HCEC 1CT (cell line): ENCODE measurements at regions not wholly inside any gene's neighbourhood (a gene's known extent, or its start where the extent isn't known, plus 50 kb on each side); places are given as distances from the start of the nearest gene placed in this dataset.

Source experiments
- DNase-seq: peaks from one replicate; pipeline ENCODE4 v3.0.0-alpha.2; 2017

- DNase-seq: no peak
Observed at GRCh38 chr5:56585999-56586691, 229.2 kb upstream of the MAP3K1 start.

DNA sequence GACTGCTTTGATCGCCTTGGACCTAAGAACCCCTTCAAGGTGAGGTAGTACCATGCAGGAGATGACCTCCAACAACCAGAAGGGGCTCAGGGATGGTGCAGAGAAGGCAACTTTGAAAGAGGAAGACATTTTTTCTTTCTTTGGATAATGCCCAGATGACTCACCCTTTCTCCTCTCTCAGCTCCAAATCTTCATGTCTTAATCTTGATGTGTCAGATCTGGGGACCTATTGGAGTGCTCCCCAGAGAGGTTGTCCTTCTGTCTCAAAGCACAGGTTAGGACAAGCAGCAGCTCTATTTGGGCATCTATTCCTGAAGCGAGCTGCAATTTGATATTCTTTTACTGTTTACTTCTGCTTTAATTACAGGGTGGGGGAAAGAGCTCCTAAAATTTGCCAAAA is 229.9 kb upstream of the MAP3K1 start:
- DNase-seq: peak; percentile 10

DNA sequence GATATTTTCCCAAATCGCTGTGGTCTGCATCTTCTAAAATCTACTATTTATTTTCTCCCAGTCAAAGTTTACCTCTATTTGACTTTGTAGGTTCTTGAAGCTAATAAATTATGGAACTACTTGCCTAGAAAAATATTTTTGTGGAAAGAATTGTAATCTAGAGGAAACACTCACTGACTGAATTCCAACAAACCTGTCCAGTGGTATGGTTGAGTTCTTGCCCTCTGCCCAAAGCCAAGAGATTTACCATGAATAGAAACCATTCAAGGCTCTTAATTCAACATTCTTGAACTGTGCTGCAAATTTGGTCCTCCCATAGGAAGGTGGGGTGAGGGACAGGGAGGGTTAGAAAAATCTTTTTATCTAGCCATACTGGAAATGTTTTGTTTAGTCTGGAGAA is 233.9 kb upstream of the MAP3K1 start:
- no peak for DNase-seq

DNA sequence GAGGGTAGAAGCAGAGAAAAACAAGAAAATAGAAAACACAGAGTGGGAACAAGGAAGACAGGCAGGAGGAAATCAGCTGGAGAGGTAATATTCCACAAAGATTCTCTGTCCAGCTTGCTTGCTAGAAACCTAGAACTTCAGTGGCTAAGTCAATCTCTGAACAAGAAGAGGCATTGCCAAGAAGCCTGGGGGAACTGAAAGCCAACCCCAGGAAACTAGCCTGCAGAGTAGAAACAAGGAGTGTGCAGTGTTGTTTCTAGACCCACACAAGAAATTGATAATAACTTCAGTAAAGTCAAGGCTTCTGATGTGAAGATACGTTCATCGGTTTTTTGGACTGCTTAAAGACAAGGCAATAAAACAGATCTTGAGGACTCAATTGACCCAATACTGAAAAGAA is 234.5 kb upstream of the MAP3K1 start:
- DNase-seq: no peak

GRCh38 chr5:56575821-56576220 is 239.5 kb upstream of the MAP3K1 start:
- no peak for DNase-seq

- no peak for DNase-seq
Observed at GRCh38 chr5:56574778-56575177, 240.6 kb upstream of the MAP3K1 start.

DNA sequence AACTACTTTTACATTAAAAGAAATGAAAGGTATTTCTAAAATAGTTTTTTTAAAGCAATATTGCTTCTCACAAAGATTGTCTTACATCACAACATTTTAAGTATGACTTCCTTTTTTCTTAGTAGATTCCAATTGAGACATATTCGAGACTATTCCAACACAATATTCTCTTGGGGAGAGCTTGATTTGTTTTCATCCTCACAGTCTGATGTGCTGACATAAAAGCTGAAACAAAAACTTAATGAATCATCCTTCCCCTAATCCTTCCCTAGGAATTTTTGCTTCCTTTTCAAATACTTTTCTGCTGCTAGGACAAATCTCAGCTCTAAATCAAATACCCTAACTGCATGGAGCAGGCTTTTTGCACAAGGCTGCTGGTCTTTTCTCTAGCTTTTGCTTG is 245.8 kb upstream of the MAP3K1 start:
- DNase-seq: peak; percentile 24

- no peak for DNase-seq
Observed at GRCh38 chr5:56569076-56569475, 246.3 kb upstream of the MAP3K1 start.

GRCh38 chr5:56567278-56567677 is 248.1 kb upstream of the MAP3K1 start:
- no peak for DNase-seq

GRCh38 chr5:56566374-56567249 is 248.7 kb upstream of the MAP3K1 start:
- DNase-seq: no peak

DNA sequence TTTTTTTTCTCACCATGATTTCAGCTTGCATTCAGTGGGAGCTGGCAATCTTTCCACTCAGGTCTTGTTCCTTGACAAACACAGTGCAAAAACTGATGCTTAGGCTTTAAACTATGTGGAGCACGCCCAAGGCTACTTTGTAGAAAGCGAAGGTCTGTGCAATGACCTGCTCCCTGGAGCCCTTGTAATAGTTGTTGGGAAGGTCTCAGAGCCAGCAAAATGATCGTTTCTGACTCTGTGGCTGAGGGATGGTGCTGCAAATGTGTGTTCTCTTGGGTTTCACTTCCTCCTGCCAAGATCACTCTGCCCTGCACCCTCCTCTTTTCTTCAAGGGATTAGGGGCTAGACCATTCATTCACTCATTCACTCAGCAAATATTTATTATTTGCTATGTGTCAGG is 249.7 kb upstream of the MAP3K1 start:
- DNase-seq: no peak

GRCh38 chr5:56565283-56565615 is 250.1 kb upstream of the MAP3K1 start:
- no peak for DNase-seq

- DNase-seq: no peak
Observed at GRCh38 chr5:56564541-56565282, 250.6 kb upstream of the MAP3K1 start.

DNA sequence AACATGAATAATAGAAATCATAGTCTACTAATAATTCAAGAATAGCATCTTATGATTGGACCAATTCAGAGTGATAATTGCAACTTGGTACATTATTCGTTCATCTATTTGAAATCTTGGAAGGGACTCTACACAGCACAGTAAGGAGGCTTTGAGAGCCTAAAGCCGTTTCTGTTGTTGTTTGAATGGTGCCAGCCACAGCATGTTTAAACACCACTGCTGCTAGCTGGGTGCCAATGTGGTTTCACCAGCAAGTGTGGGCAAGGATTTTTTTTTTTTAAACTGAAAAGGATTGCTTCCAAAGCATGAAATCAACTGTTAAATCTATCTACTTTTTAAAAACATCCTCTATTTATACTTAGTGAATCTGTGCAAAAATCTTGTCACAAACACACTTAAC is 253.9 kb upstream of the MAP3K1 start:
- no peak for DNase-seq

DNA sequence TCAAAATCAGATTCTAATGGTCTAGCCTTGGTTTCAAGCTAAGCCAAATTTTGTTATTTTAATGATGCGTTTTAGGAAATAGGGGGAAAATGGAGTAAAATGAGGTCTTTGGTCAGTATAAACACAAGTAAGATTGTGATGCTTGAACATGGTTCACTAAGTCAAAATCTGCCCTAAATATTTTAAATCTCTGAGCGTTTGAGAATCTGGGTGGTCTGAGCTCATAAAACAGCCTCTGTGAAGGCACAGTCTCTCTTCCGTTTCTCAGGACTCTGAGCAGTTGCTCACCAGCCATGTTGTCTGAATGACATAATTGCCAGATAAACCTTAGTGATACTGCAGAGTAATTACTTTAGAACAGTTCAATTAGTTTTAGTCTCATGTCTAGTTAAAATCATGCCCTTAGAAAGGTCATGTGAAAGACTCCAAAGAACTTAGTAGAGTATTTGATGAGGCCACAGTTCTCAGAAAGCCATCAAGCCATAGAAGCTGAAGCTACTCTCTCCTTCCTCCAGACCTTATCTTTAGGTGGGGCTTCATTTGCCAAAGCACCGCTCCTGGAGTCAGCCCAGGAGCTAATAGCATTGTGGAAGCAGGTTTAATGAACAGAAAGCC is 257.1 kb upstream of the MAP3K1 start:
- DNase-seq: no peak

GRCh38 chr5:56557198-56557597 is 258.2 kb upstream of the MAP3K1 start:
- DNase-seq: no peak

DNA sequence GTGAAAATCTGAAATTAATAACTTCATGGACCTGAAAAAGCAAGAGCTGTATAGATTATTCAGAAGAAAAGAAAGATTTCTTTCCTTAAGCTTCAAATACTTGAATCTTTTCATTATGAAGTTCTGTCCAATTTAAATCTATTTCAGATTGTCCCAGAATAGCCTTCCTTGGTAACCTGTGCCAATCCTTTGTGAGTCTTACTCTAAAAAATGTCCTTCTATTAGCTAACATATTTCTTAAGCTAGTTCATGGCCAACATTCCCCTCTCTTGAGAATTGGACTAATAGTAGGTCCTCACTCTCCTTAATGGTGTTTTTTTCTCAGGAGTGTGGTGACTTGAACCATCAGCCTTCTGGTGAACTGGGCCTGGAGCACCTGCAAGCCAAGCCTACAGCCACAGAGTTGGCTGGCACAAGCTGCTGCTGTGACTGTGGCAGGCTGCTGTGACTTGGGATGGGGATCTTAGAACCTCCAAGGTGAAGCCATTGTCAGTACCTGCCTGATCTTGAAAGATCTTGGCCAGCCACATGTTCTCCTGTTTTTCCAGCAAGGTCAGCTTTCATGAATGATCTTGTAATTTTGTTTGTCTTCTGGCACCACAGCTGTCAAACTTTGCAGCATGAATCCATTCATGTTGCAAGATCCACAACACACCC is 262.6 kb upstream of the MAP3K1 start:
- DNase-seq: no peak

GRCh38 chr5:56550227-56550626 is 265.1 kb upstream of the MAP3K1 start:
- no peak for DNase-seq

- DNase-seq: no peak
Observed at GRCh38 chr5:56549096-56549886, 266.1 kb upstream of the MAP3K1 start.

GRCh38 chr5:56545016-56545415 is 270.3 kb upstream of the MAP3K1 start:
- peak; percentile 30 for DNase-seq

DNA sequence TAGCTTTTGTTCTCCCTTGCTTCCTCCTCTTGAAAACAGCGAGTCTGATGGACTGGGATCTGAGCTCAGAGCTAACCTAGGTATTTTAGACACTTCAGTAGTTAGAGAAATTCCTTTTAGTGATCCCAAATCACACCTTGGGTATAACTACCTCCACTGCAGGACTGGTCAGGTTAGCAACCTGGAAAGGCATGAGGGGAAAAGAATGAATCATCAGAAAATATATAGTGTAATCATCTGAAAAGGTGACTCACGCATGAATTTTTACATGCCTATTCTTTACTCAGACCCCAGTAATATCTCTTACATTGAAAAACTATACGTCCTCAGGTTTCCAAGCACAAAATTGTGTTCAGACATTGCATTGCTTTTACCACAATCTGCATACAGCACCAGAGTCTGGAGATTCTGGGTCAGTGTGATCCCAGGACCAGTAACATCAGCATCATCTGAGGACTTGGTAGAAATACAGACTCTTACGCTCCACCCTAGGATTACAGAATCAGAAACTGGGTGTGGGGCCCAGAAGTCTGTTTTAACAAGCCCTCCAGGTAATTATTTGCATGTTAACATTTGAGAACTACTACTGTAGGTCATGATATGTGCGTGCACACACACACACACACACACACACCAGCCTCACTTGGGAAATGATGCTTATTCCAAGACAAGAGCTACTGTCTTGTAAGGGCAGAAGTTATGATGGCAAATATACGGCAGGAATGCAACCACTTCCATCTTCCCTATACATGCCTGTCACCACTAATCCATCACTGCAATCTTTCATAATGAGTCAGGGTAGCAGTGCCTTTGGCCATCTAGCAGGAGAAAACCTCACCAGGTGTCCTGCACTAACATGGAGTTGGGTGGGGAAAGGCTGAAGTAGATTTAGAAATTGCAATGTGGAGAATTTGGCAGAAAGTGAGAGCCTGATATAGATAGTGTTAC is 271.6 kb upstream of the MAP3K1 start:
- peak; percentile 24 for DNase-seq
